ENCODE measurements at regions not wholly inside any gene's neighbourhood (a gene's known extent, or its start where the extent isn't known, plus 50 kb on each side); places are given as distances from the start of the nearest gene placed in this dataset.
"Not testable (repeated sequence)": the region's sequence is repeated elsewhere in the genome, so short reads cannot be mapped to it uniquely, and the experiment has no call there.

DNA sequence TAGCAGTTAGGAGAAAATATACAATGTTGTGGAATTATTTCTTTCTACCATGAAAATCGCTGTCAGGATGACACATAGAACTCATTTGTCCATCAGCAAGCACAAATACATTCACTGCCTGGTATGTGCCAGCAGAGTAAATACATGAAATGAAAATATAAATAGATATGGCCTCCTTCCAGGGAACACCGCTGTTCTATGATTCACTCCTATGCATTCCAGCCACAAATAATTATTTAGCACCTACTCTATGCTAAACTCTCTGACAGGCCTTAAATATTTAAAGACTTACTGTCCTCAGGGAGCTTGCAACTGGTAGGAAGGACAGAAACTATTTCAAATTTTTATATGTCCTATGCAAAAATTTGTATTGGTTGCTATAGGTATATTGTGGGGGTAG, 975.0 kb upstream of the NCAM2 start:
- Histone ChIP-seq H3K9me3 (ENCODE audit: insufficient read depth, low read length) (no peaks in the 10 kb centered on the region), H3K9ac (ENCODE audit: insufficient read length, low read depth) (no peak overlapping the region), H3K36me3 (ENCODE audit: insufficient read depth, insufficient read length, low read length) (no peaks in the 10 kb centered on the region), H3K4me1 (ENCODE audit: insufficient read depth, insufficient read length) (no peaks in the 10 kb centered on the region), H3K27me3 (ENCODE audit: insufficient read depth, insufficient read length) (no peaks in the 10 kb centered on the region), H3K4me3 (ENCODE audit: insufficient read length, low read depth) (no peak overlapping the region)
- TF ChIP-seq YY1 (IDR thresholded peaks at IDR 0.05; ENCODE audit: insufficient read depth, insufficient read length) (no peak), SUZ12 (IDR thresholded peaks at IDR 0.05; ENCODE audit: extremely low read depth, insufficient read depth, insufficient read length) (no peak), ZNF274 (IDR thresholded peaks at IDR 0.05; ENCODE audit: low read depth, low read length) (no peak)
- DNase-seq (ENCODE audit: low read depth, low spot score): no peak

DNA sequence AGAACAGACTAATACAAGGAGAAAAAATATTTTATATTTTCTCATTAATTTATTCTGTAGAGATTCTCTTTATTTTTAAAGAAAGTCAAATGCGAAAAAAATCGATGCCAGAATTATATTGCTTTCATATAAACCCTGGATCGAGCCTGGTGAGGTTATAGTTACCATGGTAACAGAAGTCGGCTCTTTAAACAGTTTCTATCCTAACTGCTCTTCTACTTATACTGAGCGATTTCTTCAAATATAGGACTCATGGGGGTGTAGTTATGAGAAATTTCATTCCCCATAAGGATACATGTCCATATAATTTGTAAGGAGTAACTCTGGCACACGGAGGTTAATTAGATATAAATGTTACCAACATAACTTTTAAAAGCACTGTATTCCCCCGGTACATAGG, 973.5 kb upstream of the NCAM2 start:
- Histone ChIP-seq H3K27me3 (ENCODE audit: insufficient read depth, insufficient read length) (no peaks in the 10 kb centered on the region), H3K4me1 (ENCODE audit: insufficient read depth, insufficient read length) (no peaks in the 10 kb centered on the region), H3K9me3 (ENCODE audit: insufficient read depth, low read length) (no peaks in the 10 kb centered on the region), H3K4me3 (ENCODE audit: insufficient read length, low read depth) (no peak overlapping the region), H3K9ac (ENCODE audit: insufficient read length, low read depth) (no peak overlapping the region), H3K36me3 (ENCODE audit: insufficient read depth, insufficient read length, low read length) (no peaks in the 10 kb centered on the region)
- no peak for TF ChIP-seq ZNF274 (IDR thresholded peaks at IDR 0.05; ENCODE audit: low read depth, low read length)
- no peak for TF ChIP-seq SUZ12 (IDR thresholded peaks at IDR 0.05; ENCODE audit: extremely low read depth, insufficient read depth, insufficient read length)
- TF ChIP-seq YY1 (IDR thresholded peaks at IDR 0.05; ENCODE audit: insufficient read depth, insufficient read length): no peak
- no peak for DNase-seq (ENCODE audit: low read depth, low spot score)

DNA sequence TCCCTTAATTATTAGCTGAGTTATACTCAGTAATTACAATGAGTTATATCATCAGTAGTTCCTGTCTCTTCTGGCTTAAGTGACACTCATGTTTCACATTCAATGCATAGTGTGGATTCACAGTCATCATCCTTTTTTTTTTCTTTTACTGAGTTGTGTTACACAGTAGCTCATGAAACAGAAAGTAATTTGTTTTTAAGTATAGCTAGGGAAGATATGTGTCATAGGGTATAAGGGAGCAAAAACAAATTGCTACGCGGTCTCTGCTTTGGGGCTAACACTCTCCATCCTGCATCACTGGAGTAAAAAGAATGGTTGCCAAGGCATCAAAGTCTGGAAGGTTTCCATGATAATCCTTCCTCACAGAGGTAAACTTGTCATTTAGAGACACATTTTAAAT, 971.7 kb upstream of the NCAM2 start:
- Histone ChIP-seq H3K4me3 (ENCODE audit: insufficient read length, low read depth) (no peak overlapping the region), H3K36me3 (ENCODE audit: insufficient read depth, insufficient read length, low read length) (no peaks in the 10 kb centered on the region), H3K27me3 (ENCODE audit: insufficient read depth, insufficient read length) (no peaks in the 10 kb centered on the region), H3K4me1 (ENCODE audit: insufficient read depth, insufficient read length) (no peaks in the 10 kb centered on the region), H3K9me3 (ENCODE audit: insufficient read depth, low read length) (no peaks in the 10 kb centered on the region), H3K9ac (ENCODE audit: insufficient read length, low read depth) (no peak overlapping the region)
- no peak for DNase-seq (ENCODE audit: low read depth, low spot score)
- TF ChIP-seq SUZ12 (IDR thresholded peaks at IDR 0.05; ENCODE audit: extremely low read depth, insufficient read depth, insufficient read length): no peak
- TF ChIP-seq ZNF274 (IDR thresholded peaks at IDR 0.05; ENCODE audit: low read depth, low read length): no peak
- no peak for TF ChIP-seq YY1 (IDR thresholded peaks at IDR 0.05; ENCODE audit: insufficient read depth, insufficient read length)

DNA sequence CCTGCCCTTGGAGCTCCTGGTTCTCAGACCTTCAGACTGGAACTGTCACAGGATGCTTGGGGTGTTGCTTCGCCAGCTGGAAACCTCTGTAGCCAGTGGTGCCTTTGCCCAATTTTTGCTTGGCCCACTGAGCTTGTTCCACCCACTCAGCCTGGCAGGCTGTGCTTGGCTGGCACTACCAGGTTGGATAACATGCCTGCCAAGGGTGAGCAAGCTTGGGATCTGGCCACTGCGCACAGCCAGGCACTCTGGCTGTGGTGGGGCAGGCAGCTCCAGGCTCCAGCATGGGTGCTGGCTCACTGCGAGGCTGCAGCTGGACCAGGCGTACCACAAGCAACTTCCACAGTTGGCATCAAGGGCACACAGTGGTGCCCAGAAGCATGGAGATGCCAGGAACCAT, 967.8 kb upstream of the NCAM2 start:
- no peaks in the 10 kb centered on the region for H3K36me3 ChIP-seq (ENCODE audit: insufficient read depth, insufficient read length, low read length)
- no peaks in the 10 kb centered on the region for H3K9me3 ChIP-seq (ENCODE audit: insufficient read depth, low read length)
- no peaks in the 10 kb centered on the region for H3K27me3 ChIP-seq (ENCODE audit: insufficient read depth, insufficient read length)
- TF ChIP-seq SUZ12 (IDR thresholded peaks at IDR 0.05; ENCODE audit: extremely low read depth, insufficient read depth, insufficient read length) (no peak), YY1 (IDR thresholded peaks at IDR 0.05; ENCODE audit: insufficient read depth, insufficient read length) (no peak), ZNF274 (IDR thresholded peaks at IDR 0.05; ENCODE audit: low read depth, low read length) (no peak)
- no peak for DNase-seq (ENCODE audit: low read depth, low spot score)
- no peak overlapping the region for H3K9ac ChIP-seq (ENCODE audit: insufficient read length, low read depth)
- H3K4me1 ChIP-seq (ENCODE audit: insufficient read depth, insufficient read length): no peaks in the 10 kb centered on the region
- H3K4me3 ChIP-seq (ENCODE audit: insufficient read length, low read depth): no peak overlapping the region

DNA sequence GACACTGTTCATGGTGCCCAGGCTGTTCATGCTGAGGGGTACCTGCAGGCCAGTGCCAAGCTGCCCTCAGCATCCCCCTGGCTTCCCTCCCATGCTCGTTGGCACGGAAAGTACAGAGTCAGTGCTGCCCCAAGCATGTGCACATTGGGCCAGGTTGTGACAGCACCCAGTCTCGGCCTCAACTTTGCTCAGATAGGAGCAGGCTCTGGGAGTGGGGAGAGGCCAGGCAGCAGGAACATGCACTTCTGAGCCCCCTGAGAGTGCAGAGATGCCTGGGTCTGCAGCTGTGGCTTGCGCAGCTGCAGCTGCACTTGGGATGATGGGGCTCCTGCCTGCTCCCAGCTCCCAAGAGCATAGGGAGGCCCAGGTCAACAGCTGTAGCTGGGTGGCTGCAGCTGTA, 966.4 kb upstream of the NCAM2 start:
- Histone ChIP-seq H3K4me1 (ENCODE audit: insufficient read depth, insufficient read length) (no peaks in the 10 kb centered on the region), H3K9me3 (ENCODE audit: insufficient read depth, low read length) (no peaks in the 10 kb centered on the region), H3K27me3 (ENCODE audit: insufficient read depth, insufficient read length) (no peaks in the 10 kb centered on the region), H3K9ac (ENCODE audit: insufficient read length, low read depth) (no peak overlapping the region), H3K36me3 (ENCODE audit: insufficient read depth, insufficient read length, low read length) (no peaks in the 10 kb centered on the region), H3K4me3 (ENCODE audit: insufficient read length, low read depth) (no peak overlapping the region)
- no peak for DNase-seq (ENCODE audit: low read depth, low spot score)
- no peak for TF ChIP-seq ZNF274 (IDR thresholded peaks at IDR 0.05; ENCODE audit: low read depth, low read length)
- no peak for TF ChIP-seq YY1 (IDR thresholded peaks at IDR 0.05; ENCODE audit: insufficient read depth, insufficient read length)
- TF ChIP-seq SUZ12 (IDR thresholded peaks at IDR 0.05; ENCODE audit: extremely low read depth, insufficient read depth, insufficient read length): no peak

DNA sequence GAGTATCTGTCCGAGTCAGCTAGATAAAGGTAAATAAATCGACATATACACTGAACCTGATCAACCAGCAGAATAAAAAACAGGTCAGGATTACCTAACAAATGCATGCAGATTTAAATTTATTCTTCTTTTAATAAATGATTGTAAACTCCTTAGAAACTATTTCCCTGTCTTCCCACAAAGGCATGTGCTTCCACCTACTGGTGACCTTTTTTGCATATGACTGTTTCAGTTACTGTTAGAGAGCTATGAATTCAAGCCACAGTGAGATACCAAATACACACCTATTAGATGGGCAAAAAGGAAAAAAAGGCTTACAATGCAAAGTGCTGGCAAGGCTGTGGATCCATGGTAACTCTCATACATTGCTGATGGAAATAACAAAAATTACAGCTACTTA, 957.4 kb upstream of the NCAM2 start:
- Histone ChIP-seq H3K36me3 (ENCODE audit: insufficient read depth, insufficient read length, low read length) (no peaks in the 10 kb centered on the region), H3K4me3 (ENCODE audit: insufficient read length, low read depth) (no peak overlapping the region), H3K27me3 (ENCODE audit: insufficient read depth, insufficient read length) (no peaks in the 10 kb centered on the region), H3K9me3 (ENCODE audit: insufficient read depth, low read length) (peaks cover 17% of the 10 kb centered on the region; the same call in 1 of the 2 replicates), H3K4me1 (ENCODE audit: insufficient read depth, insufficient read length) (no peaks in the 10 kb centered on the region), H3K9ac (ENCODE audit: insufficient read length, low read depth) (no peak overlapping the region)
- DNase-seq (ENCODE audit: low read depth, low spot score): no peak
- TF ChIP-seq ZNF274 (IDR thresholded peaks at IDR 0.05; ENCODE audit: low read depth, low read length): no peak
- TF ChIP-seq SUZ12 (IDR thresholded peaks at IDR 0.05; ENCODE audit: extremely low read depth, insufficient read depth, insufficient read length): no peak
- TF ChIP-seq YY1 (IDR thresholded peaks at IDR 0.05; ENCODE audit: insufficient read depth, insufficient read length): no peak

DNA sequence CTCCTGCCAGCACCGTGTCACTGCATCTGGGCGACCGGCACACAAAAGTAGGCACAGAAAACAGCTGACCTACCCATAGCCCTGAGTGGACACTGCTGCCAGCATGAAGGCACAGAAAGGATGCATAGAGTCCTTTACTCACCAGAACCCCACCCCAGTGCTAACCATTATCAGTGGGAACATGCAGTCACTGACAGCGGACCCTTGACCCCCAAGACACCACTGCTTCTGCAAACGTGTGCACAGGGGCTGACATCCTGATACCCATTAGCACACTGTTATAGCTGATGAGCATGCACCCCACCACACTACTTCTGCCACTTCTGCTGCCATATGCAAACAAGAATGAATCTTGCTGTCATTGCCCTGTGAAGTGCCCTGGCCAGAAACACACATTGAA, 953.0 kb upstream of the NCAM2 start:
- H3K9ac ChIP-seq (ENCODE audit: insufficient read length, low read depth): no peak overlapping the region

DNA sequence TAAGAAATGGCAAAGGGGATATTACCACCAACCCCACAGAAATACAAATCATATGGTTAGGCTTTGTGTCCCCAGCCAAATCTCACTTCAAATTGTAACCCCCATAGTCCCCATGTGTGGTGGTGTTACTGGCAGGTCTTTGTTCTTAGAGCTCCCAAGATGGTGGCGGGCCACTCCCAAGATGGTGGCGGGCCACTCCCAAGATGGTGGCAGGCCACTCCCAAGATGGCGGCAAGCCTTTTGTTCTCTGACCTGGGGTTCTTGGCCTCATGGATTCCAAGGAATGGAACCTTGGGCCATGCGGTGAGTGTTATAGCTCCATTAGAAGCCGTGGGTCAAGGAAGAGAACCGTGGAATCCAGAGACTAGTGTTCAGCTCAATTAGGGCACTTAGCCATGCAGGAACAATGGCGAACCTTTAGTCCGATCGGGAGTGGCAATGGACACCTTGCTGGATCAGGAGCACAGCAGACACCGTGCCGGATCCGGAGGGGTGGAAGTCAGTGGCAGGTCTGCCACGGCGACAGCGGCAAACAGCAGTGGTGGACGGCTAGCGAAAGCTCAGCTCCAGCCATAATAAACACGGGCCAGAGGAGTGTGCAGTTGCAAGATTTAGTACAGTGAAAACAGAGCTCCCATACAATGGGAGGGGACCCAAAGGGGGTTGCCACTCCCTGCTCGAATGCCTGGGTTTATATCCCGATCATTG, 949.9 kb upstream of the NCAM2 start:
- not testable (repeated sequence) for H3K36me3 ChIP-seq (ENCODE audit: insufficient read depth, insufficient read length, low read length); H3K4me3 ChIP-seq (ENCODE audit: insufficient read length, low read depth); H3K9me3 ChIP-seq (ENCODE audit: insufficient read depth, low read length); H3K4me1 ChIP-seq (ENCODE audit: insufficient read depth, insufficient read length); DNase-seq (ENCODE audit: low read depth, low spot score); H3K27me3 ChIP-seq (ENCODE audit: insufficient read depth, insufficient read length); H3K9ac ChIP-seq (ENCODE audit: insufficient read length, low read depth)

More for the DNA sequence above, 953.0 kb upstream of the NCAM2 start:
- no peaks in the 10 kb centered on the region; the same call in 1 of the 2 replicates for H3K9me3 ChIP-seq (ENCODE audit: insufficient read depth, low read length)
- H3K4me3 ChIP-seq (ENCODE audit: insufficient read length, low read depth): no peak overlapping the region
- no peaks in the 10 kb centered on the region for H3K27me3 ChIP-seq (ENCODE audit: insufficient read depth, insufficient read length)
- TF ChIP-seq SUZ12 (IDR thresholded peaks at IDR 0.05; ENCODE audit: extremely low read depth, insufficient read depth, insufficient read length) (no peak), YY1 (IDR thresholded peaks at IDR 0.05; ENCODE audit: insufficient read depth, insufficient read length) (no peak), ZNF274 (IDR thresholded peaks at IDR 0.05; ENCODE audit: low read depth, low read length) (no peak)
- H3K4me1 ChIP-seq (ENCODE audit: insufficient read depth, insufficient read length): no peaks in the 10 kb centered on the region
- no peak for DNase-seq (ENCODE audit: low read depth, low spot score)
- no peaks in the 10 kb centered on the region for H3K36me3 ChIP-seq (ENCODE audit: insufficient read depth, insufficient read length, low read length)

Measured in NT2/D1 (cell line).